ENCODE measurements at regions not wholly inside any gene's neighbourhood (a gene's known extent, or its start where the extent isn't known, plus 50 kb on each side); places are given as distances from the start of the nearest gene placed in this dataset.

DNA sequence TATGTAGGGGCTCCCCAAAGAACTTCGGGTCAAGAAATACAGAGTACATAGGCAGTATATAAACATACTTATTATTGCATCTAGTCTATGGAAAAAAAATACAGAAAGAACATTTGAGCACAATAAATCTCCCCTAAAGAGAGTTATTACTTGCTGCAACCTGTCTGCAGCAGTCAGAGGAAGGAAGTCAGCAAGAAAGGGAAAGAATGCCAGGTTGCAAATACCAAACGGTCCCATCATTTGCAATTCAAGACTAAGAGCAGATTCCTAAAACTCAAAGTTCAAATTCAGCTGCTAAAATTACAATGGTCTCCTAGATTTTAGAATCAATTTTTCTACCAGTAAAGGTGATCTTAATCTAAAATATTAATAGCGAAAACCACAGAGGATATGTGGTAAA, 236.2 kb upstream of the NUDT6 start:
- Histone ChIP-seq H3K36me3 (ENCODE audit: low read depth, missing control alignments) (no peaks in the 10 kb centered on the region), H3K4me1 (no peaks in the 10 kb centered on the region), H3K27me3 (no peaks in the 10 kb centered on the region), H3K4me3 (no peak overlapping the region), H3K9me3 (no peaks in the 10 kb centered on the region), H3K27ac (no peak overlapping the region)
- DNase-seq = no peak
- TF ChIP-seq POLR2A (IDR thresholded peaks at IDR 0.05) = no peak
- TF ChIP-seq, protein P1, sequence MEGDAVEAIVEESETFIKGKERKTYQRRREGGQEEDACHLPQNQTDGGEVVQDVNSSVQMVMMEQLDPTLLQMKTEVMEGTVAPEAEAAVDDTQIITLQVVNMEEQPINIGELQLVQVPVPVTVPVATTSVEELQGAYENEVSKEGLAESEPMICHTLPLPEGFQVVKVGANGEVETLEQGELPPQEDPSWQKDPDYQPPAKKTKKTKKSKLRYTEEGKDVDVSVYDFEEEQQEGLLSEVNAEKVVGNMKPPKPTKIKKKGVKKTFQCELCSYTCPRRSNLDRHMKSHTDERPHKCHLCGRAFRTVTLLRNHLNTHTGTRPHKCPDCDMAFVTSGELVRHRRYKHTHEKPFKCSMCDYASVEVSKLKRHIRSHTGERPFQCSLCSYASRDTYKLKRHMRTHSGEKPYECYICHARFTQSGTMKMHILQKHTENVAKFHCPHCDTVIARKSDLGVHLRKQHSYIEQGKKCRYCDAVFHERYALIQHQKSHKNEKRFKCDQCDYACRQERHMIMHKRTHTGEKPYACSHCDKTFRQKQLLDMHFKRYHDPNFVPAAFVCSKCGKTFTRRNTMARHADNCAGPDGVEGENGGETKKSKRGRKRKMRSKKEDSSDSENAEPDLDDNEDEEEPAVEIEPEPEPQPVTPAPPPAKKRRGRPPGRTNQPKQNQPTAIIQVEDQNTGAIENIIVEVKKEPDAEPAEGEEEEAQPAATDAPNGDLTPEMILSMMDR (IDR thresholded peaks at IDR 0.05) = no peak
- intact Hi-C loops (cut with DNase I; ENCODE audit: low total_unique reads) = no loop called here
- 55 to 64% methylated on average over 3 of the region's 3 CpGs for WGBS, 2 donors

DNA sequence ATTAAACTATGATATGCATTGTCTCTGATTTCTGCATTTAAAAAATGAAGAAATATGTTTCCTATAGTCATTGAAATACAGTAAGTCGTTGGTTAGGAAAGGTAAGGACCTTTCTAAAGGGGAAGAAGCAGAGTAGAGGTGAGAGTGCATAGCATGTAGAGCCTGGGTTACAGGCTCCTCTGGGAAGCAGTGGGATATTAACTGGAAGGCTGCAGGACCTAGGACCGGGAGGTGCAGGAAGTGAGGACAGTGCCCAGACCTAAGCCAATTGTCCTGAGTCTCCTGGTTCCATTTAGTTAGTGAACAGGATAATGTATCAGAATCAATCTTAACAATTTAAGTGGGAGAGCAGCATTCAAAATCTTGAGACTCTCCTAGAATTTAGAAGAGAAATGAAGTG, 237.1 kb upstream of the NUDT6 start:
- H3K36me3 ChIP-seq (ENCODE audit: low read depth, missing control alignments) = no peaks in the 10 kb centered on the region
- no peaks in the 10 kb centered on the region for H3K27me3 ChIP-seq
- no peak for DNase-seq
- intact Hi-C loops (cut with DNase I; ENCODE audit: low total_unique reads) = no loop called here
- 56 to 59% methylated on average over 2 of the region's 2 CpGs for WGBS, 2 donors
- H3K4me3 ChIP-seq = no peak overlapping the region
- no peaks in the 10 kb centered on the region for H3K4me1 ChIP-seq
- no peak overlapping the region for H3K27ac ChIP-seq
- H3K9me3 ChIP-seq = no peaks in the 10 kb centered on the region
- TF ChIP-seq POLR2A (IDR thresholded peaks at IDR 0.05) = no peak
- TF ChIP-seq, protein P1 (IDR thresholded peaks at IDR 0.05) = no peak

DNA sequence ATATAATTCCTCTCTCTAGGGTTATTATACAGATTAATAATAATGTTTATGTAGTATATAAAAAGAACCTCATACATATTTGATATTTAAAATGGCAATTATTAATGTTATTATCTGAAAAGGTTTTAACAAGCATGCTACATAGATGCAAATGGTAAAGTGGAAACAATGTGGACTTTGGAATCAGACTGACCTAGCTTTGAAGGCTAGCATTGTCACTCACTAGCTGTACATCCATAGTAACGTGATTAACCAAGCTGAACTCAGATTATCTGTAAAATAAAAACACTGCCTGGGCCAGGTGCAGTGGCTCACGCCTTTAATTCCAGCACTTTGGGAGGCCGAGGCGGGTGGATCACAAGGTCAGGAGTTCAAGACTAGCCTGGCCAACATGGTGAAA, 233.7 kb upstream of the SPRY1 start:
- intact Hi-C loops (cut with DNase I; ENCODE audit: low total_unique reads) = no loop called here
- no peak overlapping the region for H3K4me3 ChIP-seq
- no peak overlapping the region for H3K27ac ChIP-seq
- TF ChIP-seq POLR2A (IDR thresholded peaks at IDR 0.05) = no peak
- TF ChIP-seq, protein P1 (IDR thresholded peaks at IDR 0.05) = no peak
- 70 to 71% methylated on average over 4 of the region's 4 CpGs for WGBS, 2 donors
- DNase-seq = no peak
- no peaks in the 10 kb centered on the region for H3K27me3 ChIP-seq
- H3K36me3 ChIP-seq (ENCODE audit: low read depth, missing control alignments) = no peaks in the 10 kb centered on the region
- H3K4me1 ChIP-seq = no peaks in the 10 kb centered on the region
- H3K9me3 ChIP-seq = no peaks in the 10 kb centered on the region

DNA sequence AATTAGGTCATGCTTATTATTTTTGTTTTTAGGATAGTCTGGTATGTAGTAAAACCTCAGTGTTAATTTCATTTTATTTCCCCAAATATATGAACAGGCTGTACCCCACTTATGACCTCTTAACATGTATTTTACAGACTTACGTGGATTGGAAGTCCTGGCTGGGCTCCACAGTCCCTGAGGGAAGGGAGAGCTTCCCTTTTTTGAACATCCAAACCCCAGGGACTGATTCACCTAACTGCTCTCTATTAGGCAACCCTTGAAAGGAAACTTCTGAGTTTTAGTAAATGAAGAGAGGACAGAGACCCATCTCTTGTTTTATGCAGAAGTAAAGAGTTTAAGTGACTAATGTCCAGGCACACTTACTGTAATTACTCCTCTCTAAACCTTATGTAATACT, 233.1 kb upstream of the SPRY1 start:
- Histone ChIP-seq H3K4me1 (no peaks in the 10 kb centered on the region), H3K36me3 (ENCODE audit: low read depth, missing control alignments) (no peaks in the 10 kb centered on the region), H3K9me3 (no peaks in the 10 kb centered on the region), H3K27ac (no peak overlapping the region), H3K27me3 (no peaks in the 10 kb centered on the region), H3K4me3 (no peak overlapping the region)
- intact Hi-C loops (cut with DNase I; ENCODE audit: low total_unique reads) = no loop called here
- 44 to 60% methylated on average over 1 of the region's 1 CpG for WGBS, 2 donors
- no peak for DNase-seq
- no peak for TF ChIP-seq POLR2A (IDR thresholded peaks at IDR 0.05)
- TF ChIP-seq, protein P1 (IDR thresholded peaks at IDR 0.05) = no peak

DNA sequence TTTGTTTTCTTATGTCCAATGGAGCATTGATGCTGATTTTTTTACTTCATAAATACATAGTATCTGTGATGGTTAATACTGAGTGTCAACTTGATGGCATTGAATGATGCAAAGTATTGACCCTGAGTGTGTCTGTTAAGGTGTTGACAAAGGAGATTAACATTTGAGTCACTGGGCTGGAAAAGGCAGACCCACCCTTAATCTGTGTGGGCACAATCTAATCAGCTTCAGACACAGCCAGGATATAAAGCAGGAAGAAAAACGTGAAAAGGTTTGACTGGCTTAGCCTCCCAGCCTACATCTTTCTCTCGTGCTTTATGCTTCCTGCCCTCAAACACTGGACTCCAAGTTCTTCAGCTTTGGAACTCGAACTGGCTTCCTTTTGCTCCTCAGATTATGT, 230.6 kb upstream of the SPRY1 start:
- Histone ChIP-seq H3K4me1 (no peaks in the 10 kb centered on the region), H3K9me3 (no peaks in the 10 kb centered on the region), H3K36me3 (ENCODE audit: low read depth, missing control alignments) (no peaks in the 10 kb centered on the region), H3K4me3 (no peak overlapping the region), H3K27me3 (no peaks in the 10 kb centered on the region), H3K27ac (no peak overlapping the region)
- intact Hi-C loops (cut with DNase I; ENCODE audit: low total_unique reads) = no loop called here
- no peak for DNase-seq
- 86 to 90% methylated on average over 3 of the region's 3 CpGs for WGBS, 2 donors
- no peak for TF ChIP-seq POLR2A (IDR thresholded peaks at IDR 0.05)
- TF ChIP-seq, protein P1 (IDR thresholded peaks at IDR 0.05) = no peak

Data from testis (tissue), 2 donors.